GM23248 (cell line): ENCODE measurements at regions not wholly inside any gene's neighbourhood (a gene's known extent, or its start where the extent isn't known, plus 50 kb on each side); places are given as distances from the start of the nearest gene placed in this dataset.

ENCODE experiments used
- DNase-seq: peaks from one replicate; pipeline ENCODE4 v3.0.0-alpha.2; 2015
- H2AFZ ChIP-seq: fragments of 200-600 bp; sonication (generic); 2 replicates; pipeline ENCODE4 v1.6.1; 2016; ENCODE audit warnings: antibody characterized with exemption
- H3F3A ChIP-seq: fragments of 200-600 bp; sonication (generic); 2 replicates; pipeline ENCODE4 v1.6.1; 2016; ENCODE audit warnings: mild to moderate bottlenecking, antibody characterized with exemption, mixed run types; ENCODE audit not compliant: insufficient read depth
- H3K27ac ChIP-seq: fragments of 200-600 bp; sonication (generic); 2 replicates; pipeline ENCODE4 v1.5.1; 2016; ENCODE audit warnings: mild to moderate bottlenecking
- H3K27me3 ChIP-seq: fragments of 200-600 bp; sonication (generic); replicated peaks from 2 replicates; pipeline ENCODE4 v1.6.1; 2016; ENCODE audit warnings: mild to moderate bottlenecking; ENCODE audit not compliant: insufficient read depth
- H3K36me3 ChIP-seq: fragments of 200-600 bp; sonication (generic); 2 replicates; pipeline ENCODE4 v1.6.1; 2016; ENCODE audit warnings: low read depth, mild to moderate bottlenecking
- H3K4me1 ChIP-seq: fragments of 200-600 bp; sonication (generic); 2 replicates; pipeline ENCODE4 v1.6.1; 2016; ENCODE audit warnings: mild to moderate bottlenecking; ENCODE audit not compliant: insufficient read depth
- H3K4me2 ChIP-seq: fragments of 200-600 bp; sonication (generic); one replicate; pipeline ENCODE4 v1.6.1; 2016; ENCODE audit warnings: mild to moderate bottlenecking; ENCODE audit not compliant: unreplicated experiment
- H3K4me3 ChIP-seq: fragments of 200-600 bp; sonication (generic); 2 replicates; pipeline ENCODE4 v1.5.1; 2016; ENCODE audit warnings: mild to moderate bottlenecking
- H3K79me2 ChIP-seq: fragments of 200-600 bp; sonication (generic); 2 replicates; pipeline ENCODE4 v1.6.1; 2016; ENCODE audit warnings: mild to moderate bottlenecking; ENCODE audit not compliant: insufficient read depth
- H3K9ac ChIP-seq: fragments of 200-600 bp; sonication (generic); 2 replicates; pipeline ENCODE4 v1.6.1; 2016; ENCODE audit warnings: mild to moderate bottlenecking
- H3K9me2 ChIP-seq: fragments of 200-600 bp; sonication (generic); 2 replicates; pipeline ENCODE4 v1.6.1; 2016; ENCODE audit warnings: mixed run types, mild to moderate bottlenecking, moderate library complexity; ENCODE audit not compliant: insufficient read depth
- H3K9me3 ChIP-seq: fragments of 200-600 bp; sonication (generic); one replicate; pipeline ENCODE4 v1.6.1; 2017; ENCODE audit warnings: low read depth
- H4K20me1 ChIP-seq: fragments of 200-600 bp; sonication (generic); 2 replicates; pipeline ENCODE4 v1.6.0; 2016; ENCODE audit not compliant: insufficient read depth
- EZH2 ChIP-seq: fragments of 200-600 bp; sonication (generic); IDR thresholded peaks from 2 replicates; pipeline ENCODE4 v1.6.1; 2018; ENCODE audit warnings: antibody characterized with exemption, mild to moderate bottlenecking; ENCODE audit not compliant: insufficient read depth, poor library complexity, severe bottlenecking
- EZH2phosphoT487 ChIP-seq: fragments of 200-600 bp; sonication (generic); IDR thresholded peaks from 2 replicates; pipeline ENCODE4 v1.6.1; 2018; ENCODE audit warnings: antibody characterized with exemption, moderate library complexity, mild to moderate bottlenecking, low read depth; ENCODE audit not compliant: insufficient read depth
- WGBS, 2 experiments: methylation state at CpG; one replicate each; pipeline ENCODE4 v1.1.6; 2015 to 2017; ENCODE audit warnings: low lambda C conversion rate in 2 of 2, low coverage in 1 of 2; ENCODE audit errors: missing lambda C conversion rate in 2 of 2; 5-methylcytosine and 5-hydroxymethylcytosine counted together
- in situ Hi-C: fragments of 300-500 bp; cut with MboI; formaldehyde crosslinking; loops from 2 replicates; pipeline ENCODE4 v1.15.0; 2020

GRCh38 chrX:22343192-22343591 lies 70.5 kb downstream of the CBLL2 start:
- H3K4me1 ChIP-seq, result no peaks in the 10 kb centered on the region
- no peaks in the 10 kb centered on the region for H3K9me2 ChIP-seq
- no peaks in the 10 kb centered on the region for H4K20me1 ChIP-seq
- no peaks in the 10 kb centered on the region for H3K36me3 ChIP-seq
- no peak overlapping the region for H3K9ac ChIP-seq
- no peak overlapping the region for H3K27ac ChIP-seq
- H2AFZ ChIP-seq, result no peak overlapping the region
- no peak overlapping the region for H3K4me3 ChIP-seq
- WGBS, 2 experiments, result 69 to 73% methylated on average over 8 of the region's 8 CpGs
- H3K9me3 ChIP-seq, result no peaks in the 10 kb centered on the region
- no peak for DNase-seq
- peaks cover 10% of the 10 kb centered on the region; the same call in 1 of the 2 replicates for H3F3A ChIP-seq
- H3K79me2 ChIP-seq, result no peaks in the 10 kb centered on the region
- in situ Hi-C loops, result no loop called here
- TF ChIP-seq EZH2 (no peak), EZH2phosphoT487 (no peak)
- H3K27me3 ChIP-seq, result no peaks in the 10 kb centered on the region
- H3K4me2 ChIP-seq, result no peak overlapping the region

- TF ChIP-seq EZH2 (no peak), EZH2phosphoT487 (no peak)
- in situ Hi-C loops, result no loop called here
- Histone ChIP-seq H3K4me2 (no peak overlapping the region), H3K27me3 (no peaks in the 10 kb centered on the region), H2AFZ (no peak overlapping the region), H3K9ac (no peak overlapping the region), H3K4me1 (no peaks in the 10 kb centered on the region), H3F3A (no peaks in the 10 kb centered on the region), H4K20me1 (no peaks in the 10 kb centered on the region), H3K79me2 (no peaks in the 10 kb centered on the region), H3K9me2 (no peaks in the 10 kb centered on the region), H3K9me3 (no peaks in the 10 kb centered on the region), H3K4me3 (no peak overlapping the region), H3K36me3 (no peaks in the 10 kb centered on the region), H3K27ac (no peak overlapping the region)
- 51 to 63% methylated on average over 2 of the region's 2 CpGs for WGBS, 2 experiments
- peak; percentile 7 for DNase-seq
Observed at GRCh38 chrX:22345884-22346283, 73.2 kb downstream of the CBLL2 start.

GRCh38 chrX:22347491-22347890 lies 74.8 kb downstream of the CBLL2 start:
- no peak for DNase-seq
- no peaks in the 10 kb centered on the region for H3K27me3 ChIP-seq
- H3K9ac ChIP-seq, result no peak overlapping the region
- no peak overlapping the region for H3K4me2 ChIP-seq
- H2AFZ ChIP-seq, result no peak overlapping the region
- H3K27ac ChIP-seq, result no peak overlapping the region
- no peaks in the 10 kb centered on the region for H3K9me3 ChIP-seq
- TF ChIP-seq EZH2, result no peak
- no peak for TF ChIP-seq EZH2phosphoT487
- H3K79me2 ChIP-seq, result no peaks in the 10 kb centered on the region
- WGBS, 2 experiments, result 27 to 29% methylated on average over 1 of the region's 1 CpG
- H3K9me2 ChIP-seq, result no peaks in the 10 kb centered on the region
- no peaks in the 10 kb centered on the region for H3F3A ChIP-seq
- no peak overlapping the region for H3K4me3 ChIP-seq
- H3K4me1 ChIP-seq, result no peaks in the 10 kb centered on the region
- H4K20me1 ChIP-seq, result no peaks in the 10 kb centered on the region
- H3K36me3 ChIP-seq, result no peaks in the 10 kb centered on the region
- in situ Hi-C loops, result no loop called here

- Histone ChIP-seq H3K27me3 (no peaks in the 10 kb centered on the region), H3K9me3 (no peaks in the 10 kb centered on the region), H3K9ac (no peak overlapping the region), H3K27ac (no peak overlapping the region), H4K20me1 (no peaks in the 10 kb centered on the region), H3F3A (no peaks in the 10 kb centered on the region), H3K4me2 (no peak overlapping the region), H3K36me3 (no peaks in the 10 kb centered on the region), H2AFZ (no peak overlapping the region), H3K9me2 (no peaks in the 10 kb centered on the region), H3K79me2 (no peaks in the 10 kb centered on the region), H3K4me1 (no peaks in the 10 kb centered on the region), H3K4me3 (no peak overlapping the region)
- 11 to 25% methylated on average over 2 of the region's 2 CpGs for WGBS, 2 experiments
- in situ Hi-C loops, result no loop called here
- TF ChIP-seq EZH2 (no peak), EZH2phosphoT487 (no peak)
- peak; percentile 31 for DNase-seq
Observed at GRCh38 chrX:22349116-22349515, 76.4 kb downstream of the CBLL2 start.

GRCh38 chrX:22351076-22351475 lies 78.4 kb downstream of the CBLL2 start:
- WGBS, 2 experiments, result 76 to 87% methylated on average over 3 of the region's 3 CpGs
- H3K27me3 ChIP-seq, result no peaks in the 10 kb centered on the region

More at GRCh38 chrX:22351076-22351475, 78.4 kb downstream of the CBLL2 start:
- in situ Hi-C loops, result no loop called here
- H3K9me2 ChIP-seq, result no peaks in the 10 kb centered on the region
- no peak overlapping the region for H3K4me2 ChIP-seq
- H3K27ac ChIP-seq, result no peak overlapping the region
- DNase-seq, result no peak
- no peak overlapping the region for H3K9ac ChIP-seq
- H4K20me1 ChIP-seq, result no peaks in the 10 kb centered on the region
- H2AFZ ChIP-seq, result no peak overlapping the region
- TF ChIP-seq EZH2, result no peak
- no peak for TF ChIP-seq EZH2phosphoT487
- no peak overlapping the region for H3K4me3 ChIP-seq
- no peaks in the 10 kb centered on the region for H3K36me3 ChIP-seq
- H3K79me2 ChIP-seq, result no peaks in the 10 kb centered on the region
- no peaks in the 10 kb centered on the region for H3K9me3 ChIP-seq
- no peaks in the 10 kb centered on the region for H3F3A ChIP-seq
- no peaks in the 10 kb centered on the region for H3K4me1 ChIP-seq
